WI38 (cell line): ENCODE measurements at regions not wholly inside any gene's neighbourhood (a gene's known extent, or its start where the extent isn't known, plus 50 kb on each side); places are given as distances from the start of the nearest gene placed in this dataset.

Experiments
- H3K4me3 ChIP-seq: 2 replicates; pipeline ENCODE4 v1.5.1; 2011; ENCODE audit warnings: low read depth, mild to moderate bottlenecking, control low read depth, low read length
- CTCF ChIP-seq: IDR thresholded peaks from 2 replicates; pipeline ENCODE4 v1.5.1; 2012; ENCODE audit warnings: low read depth, mild to moderate bottlenecking, control low read depth, low read length

- TF ChIP-seq CTCF: no peak
- no peak overlapping the region for H3K4me3 ChIP-seq
These were observed 377.2 kb downstream of the CTTN start for GRCh38 chr11:70775386-70776075.

GRCh38 chr11:70776914-70777532, 378.7 kb downstream of the CTTN start:
- no peak for TF ChIP-seq CTCF
- no peak overlapping the region for H3K4me3 ChIP-seq

GRCh38 chr11:70778883-70779282, 380.6 kb downstream of the CTTN start:
- no peak for TF ChIP-seq CTCF

GRCh38 chr11:70779433-70780245, 381.3 kb downstream of the CTTN start:
- H3K4me3 ChIP-seq: no peak overlapping the region
- TF ChIP-seq CTCF: no peak

More at GRCh38 chr11:70778883-70779282, 380.6 kb downstream of the CTTN start:
- H3K4me3 ChIP-seq: no peak overlapping the region

- no peak for TF ChIP-seq CTCF
- no peak overlapping the region for H3K4me3 ChIP-seq
These were observed 381.9 kb downstream of the CTTN start for GRCh38 chr11:70780246-70780535.

- no peak overlapping the region for H3K4me3 ChIP-seq
- no peak for TF ChIP-seq CTCF
These were observed 384.1 kb downstream of the CTTN start for GRCh38 chr11:70782401-70782913.

GRCh38 chr11:70783356-70783755, 385.0 kb downstream of the CTTN start:
- TF ChIP-seq CTCF: no peak
- H3K4me3 ChIP-seq: no peak overlapping the region
